ENCODE measurements at regions not wholly inside any gene's neighbourhood (a gene's known extent, or its start where the extent isn't known, plus 50 kb on each side); places are given as distances from the start of the nearest gene placed in this dataset.

GRCh38 chr1:38418195-38419030, 371.8 kb upstream of the POU3F1 start:
- peak; percentile 69 for DNase-seq (ENCODE audit: low read depth)

- DNase-seq (ENCODE audit: low read depth) = no peak
Measured at GRCh38 chr1:38403667-38404066, 357.1 kb upstream of the POU3F1 start.

DNA sequence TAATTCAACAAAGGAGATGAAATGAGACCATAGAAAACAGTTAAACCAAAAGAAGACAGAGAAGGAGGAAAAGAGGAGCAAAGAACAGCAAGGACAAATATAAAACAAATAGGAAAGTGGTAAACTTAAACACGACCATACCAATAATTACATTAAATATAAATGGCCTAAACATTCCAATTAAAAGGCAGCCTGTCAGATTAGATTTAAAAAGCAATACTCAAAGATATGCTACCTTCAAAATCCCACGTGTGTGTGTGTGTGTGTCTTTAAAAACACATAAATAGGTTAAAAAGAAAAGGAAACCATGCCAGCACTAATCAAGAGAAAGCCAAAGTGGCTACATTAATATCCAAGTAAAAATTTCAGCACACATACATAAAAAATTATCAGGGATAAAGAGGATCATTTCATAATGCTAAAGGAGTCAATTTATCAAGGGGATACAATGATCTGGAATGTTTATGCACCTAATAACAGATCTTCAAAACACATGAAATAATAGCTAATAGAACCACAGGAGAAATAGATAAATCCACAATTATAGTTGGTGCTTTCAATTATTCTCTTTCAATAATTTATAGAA, 355.7 kb upstream of the POU3F1 start:
- no peak for DNase-seq (ENCODE audit: low read depth)

DNA sequence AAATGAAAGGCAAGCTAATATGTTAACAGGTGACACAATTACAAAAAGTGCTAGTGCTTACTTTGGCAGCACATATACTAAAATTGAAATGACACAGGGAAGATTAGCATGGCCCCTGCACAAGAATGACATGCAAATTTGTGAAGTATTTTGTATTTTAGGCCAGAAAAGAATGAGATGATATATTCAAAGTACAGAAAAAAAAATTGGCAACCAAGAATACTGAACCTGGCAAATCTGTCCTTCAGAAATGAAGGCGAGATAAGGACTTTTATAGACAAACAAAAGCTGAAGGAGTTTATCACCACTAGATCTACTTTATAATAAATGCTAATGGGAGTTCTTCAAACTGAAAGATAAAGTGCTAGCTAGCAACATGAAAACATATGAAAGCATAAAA, 350.0 kb upstream of the POU3F1 start:
- no peak for DNase-seq (ENCODE audit: low read depth)

DNA sequence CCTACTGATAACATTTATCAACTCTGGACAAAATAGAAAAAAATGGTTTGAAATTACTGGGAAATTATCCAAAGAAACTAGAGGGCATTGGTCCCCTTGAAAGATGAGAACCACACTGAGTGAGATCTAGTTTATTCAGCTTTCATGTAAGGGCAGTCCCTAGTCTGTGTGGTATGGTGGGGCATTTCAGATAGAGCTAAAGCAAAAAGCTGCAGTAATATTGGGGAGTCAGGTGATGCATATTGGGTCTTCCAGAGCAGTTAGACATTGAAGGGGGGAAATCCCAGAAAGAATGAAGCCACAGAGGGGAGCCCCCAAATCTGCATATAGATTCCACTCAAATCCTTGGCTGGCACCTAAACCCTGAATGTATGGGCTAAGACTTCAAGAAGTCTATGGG, 347.7 kb upstream of the POU3F1 start:
- no peak for DNase-seq (ENCODE audit: low read depth)

- DNase-seq (ENCODE audit: low read depth) = no peak
Measured at GRCh38 chr1:38392861-38393260, 346.3 kb upstream of the POU3F1 start.

- DNase-seq (ENCODE audit: low read depth) = no peak
Measured at GRCh38 chr1:38381256-38381655, 334.7 kb upstream of the POU3F1 start.

DNA sequence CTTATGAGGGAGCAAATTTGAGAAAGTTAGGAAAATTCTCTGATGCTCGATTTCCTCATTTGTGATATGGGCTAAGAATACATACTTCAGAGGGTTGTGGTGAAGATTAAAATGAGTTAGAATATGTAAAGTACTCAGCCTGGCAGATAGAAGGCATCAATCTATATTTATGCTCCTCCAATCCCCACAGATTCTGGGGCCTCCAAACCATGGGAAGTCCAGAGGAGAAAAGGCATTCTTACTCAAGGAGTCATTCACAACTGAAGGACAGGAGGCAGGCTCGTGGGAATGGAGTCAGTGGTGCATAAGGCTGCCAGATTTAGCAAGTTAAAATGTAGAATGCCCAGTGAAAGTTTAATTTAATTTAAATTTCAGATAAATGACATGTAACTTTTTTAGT, 330.0 kb upstream of the POU3F1 start:
- DNase-seq (ENCODE audit: low read depth) = no peak

GRCh38 chr1:38375035-38375434, 328.4 kb upstream of the POU3F1 start:
- DNase-seq (ENCODE audit: low read depth) = no peak

GRCh38 chr1:38371505-38371844, 324.9 kb upstream of the POU3F1 start:
- no peak for DNase-seq (ENCODE audit: low read depth)

GRCh38 chr1:38370716-38371504, 324.3 kb upstream of the POU3F1 start:
- DNase-seq (ENCODE audit: low read depth) = no peak

DNA sequence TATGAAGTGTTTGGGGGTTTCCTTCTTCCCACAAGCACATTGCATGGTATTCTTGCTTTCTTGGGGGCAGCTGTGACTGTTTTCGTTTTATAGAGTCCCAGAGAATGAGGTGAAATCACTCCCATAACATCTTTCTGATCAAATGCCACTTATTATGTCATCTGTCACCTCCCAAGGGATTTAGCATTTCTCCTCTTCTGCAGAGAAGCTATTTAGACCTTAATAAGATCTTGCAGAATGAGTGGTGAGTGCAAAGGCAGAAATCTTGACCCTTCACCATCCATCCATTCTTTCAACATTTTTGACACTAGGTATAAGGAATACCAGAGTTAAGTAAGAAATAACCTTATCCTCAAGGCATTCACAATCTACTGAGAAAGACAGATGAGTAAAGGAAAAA, 318.6 kb upstream of the POU3F1 start:
- DNase-seq (ENCODE audit: low read depth) = no peak

- no peak for DNase-seq (ENCODE audit: low read depth)
Measured at GRCh38 chr1:38361566-38361965, 315.0 kb upstream of the POU3F1 start.

DNA sequence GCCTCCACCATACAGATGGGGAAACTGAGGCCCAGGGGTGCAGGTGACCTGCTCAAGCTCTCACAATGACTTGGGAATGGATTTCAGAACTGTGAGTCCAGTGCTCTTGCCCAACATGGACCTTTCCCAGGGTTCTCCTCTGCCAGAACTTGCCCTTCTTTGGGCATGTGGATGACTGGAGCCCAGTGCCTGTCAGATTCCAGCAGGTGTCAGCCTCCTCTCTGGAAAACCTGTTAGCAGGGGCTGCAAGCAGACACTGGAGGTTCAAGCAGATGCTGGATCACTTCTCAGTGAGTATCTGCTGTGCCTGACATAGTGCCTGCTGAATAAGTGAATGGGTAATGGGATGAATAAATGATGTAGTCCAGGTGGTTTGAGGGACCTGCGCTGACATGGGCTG, 314.2 kb upstream of the POU3F1 start:
- DNase-seq (ENCODE audit: low read depth) = no peak

- DNase-seq (ENCODE audit: low read depth) = no peak
Measured at GRCh38 chr1:38353956-38354355, 307.4 kb upstream of the POU3F1 start.

- DNase-seq (ENCODE audit: low read depth) = no peak
Measured at GRCh38 chr1:38352869-38353268, 306.3 kb upstream of the POU3F1 start.

- DNase-seq (ENCODE audit: low read depth) = no peak
Measured at GRCh38 chr1:38347446-38348175, 301.0 kb upstream of the POU3F1 start.

DNA sequence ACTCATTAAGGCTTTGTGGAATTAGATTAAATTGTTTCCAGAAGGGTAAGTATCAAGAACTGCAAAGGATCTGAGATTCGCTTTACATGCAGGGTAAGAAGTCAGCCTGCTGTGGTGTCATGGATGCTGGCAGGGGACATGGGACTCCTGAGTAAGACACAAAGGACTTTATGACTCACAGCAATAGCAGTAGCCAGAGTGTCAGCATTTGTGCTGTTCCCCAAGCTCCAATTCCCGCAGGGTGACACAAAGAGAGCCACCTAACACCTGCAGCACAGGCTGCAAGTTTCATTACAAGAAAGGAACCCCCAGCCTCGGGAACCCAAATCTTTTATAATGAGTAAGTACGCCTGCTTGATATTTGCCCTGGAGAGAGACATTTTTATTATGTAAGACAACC, 298.1 kb upstream of the POU3F1 start:
- no peak for DNase-seq (ENCODE audit: low read depth)

- no peak for DNase-seq (ENCODE audit: low read depth)
Measured at GRCh38 chr1:38341694-38342093, 295.1 kb upstream of the POU3F1 start.

DNA sequence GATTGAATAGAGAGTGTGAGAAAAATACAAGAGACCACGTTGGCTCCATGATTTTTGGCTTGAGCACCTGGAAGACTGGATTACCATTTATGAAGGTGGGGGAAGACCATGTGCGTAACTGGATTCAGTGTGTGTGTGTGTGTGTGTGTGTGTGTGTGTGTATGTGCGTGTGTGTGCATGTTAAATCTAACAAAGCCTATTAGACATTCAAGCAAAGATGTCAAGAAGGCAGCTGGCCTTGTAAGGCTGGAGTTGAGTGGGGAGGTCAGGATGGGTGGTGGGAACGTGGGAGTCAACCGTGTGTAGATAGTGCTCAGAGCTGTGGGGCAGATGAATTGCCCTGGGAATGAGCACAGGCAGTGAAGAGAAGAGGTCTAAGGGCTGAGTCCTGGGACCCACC, 293.8 kb upstream of the POU3F1 start:
- DNase-seq (ENCODE audit: low read depth) = no peak

GRCh38 chr1:38337711-38338110, 291.1 kb upstream of the POU3F1 start:
- DNase-seq (ENCODE audit: low read depth) = no peak

GRCh38 chr1:38336961-38337360, 290.4 kb upstream of the POU3F1 start:
- DNase-seq (ENCODE audit: low read depth) = no peak
